GM06990 (cell line): ENCODE measurements at regions not wholly inside any gene's neighbourhood (a gene's known extent, or its start where the extent isn't known, plus 50 kb on each side); places are given as distances from the start of the nearest gene placed in this dataset.

Experiments used
- DNase-seq: peaks from one replicate; pipeline ENCODE4 v3.0.0-alpha.2; 2011; ENCODE audit not compliant: insufficient read length; ENCODE audit errors: extremely low read depth
- H3K27me3 ChIP-seq: replicated peaks from 2 replicates; pipeline ENCODE4 v1.6.0; 2011; ENCODE audit warnings: low read length; ENCODE audit not compliant: control insufficient read depth, insufficient read depth
- H3K36me3 ChIP-seq: 2 replicates; pipeline ENCODE4 v1.5.1; 2011; ENCODE audit warnings: low read length; ENCODE audit not compliant: control insufficient read depth, insufficient read depth
- H3K4me3 ChIP-seq: replicated peaks from 2 replicates; pipeline ENCODE4 v1.5.1; 2011; ENCODE audit warnings: low read depth, mild to moderate bottlenecking, control low read depth, low read length
- CTCF ChIP-seq: IDR thresholded peaks from 2 replicates; pipeline ENCODE4 v1.5.1; 2011; ENCODE audit warnings: low read length, control low read depth, mild to moderate bottlenecking, inconsistent platforms; ENCODE audit not compliant: insufficient read depth, poor library complexity, severe bottlenecking

- H3K4me3 ChIP-seq: no peak overlapping the region
- no peak for TF ChIP-seq CTCF
- DNase-seq: no peak
- no peaks in the 10 kb centered on the region for H3K36me3 ChIP-seq
- H3K27me3 ChIP-seq: no peaks in the 10 kb centered on the region; the same call in 1 of the 2 replicates
Observed at GRCh38 chr18:3397031-3397750, 52.8 kb upstream of the TGIF1 start.

- Histone ChIP-seq H3K4me3 (no peak overlapping the region), H3K27me3 (no peaks in the 10 kb centered on the region; the same call in 1 of the 2 replicates), H3K36me3 (no peaks in the 10 kb centered on the region)
- no peak for TF ChIP-seq CTCF
- no peak for DNase-seq
Observed at GRCh38 chr18:3397786-3398185, 52.2 kb upstream of the TGIF1 start.
